ENCODE measurements at regions not wholly inside any gene's neighbourhood (a gene's known extent, or its start where the extent isn't known, plus 50 kb on each side); places are given as distances from the start of the nearest gene placed in this dataset.

DNA sequence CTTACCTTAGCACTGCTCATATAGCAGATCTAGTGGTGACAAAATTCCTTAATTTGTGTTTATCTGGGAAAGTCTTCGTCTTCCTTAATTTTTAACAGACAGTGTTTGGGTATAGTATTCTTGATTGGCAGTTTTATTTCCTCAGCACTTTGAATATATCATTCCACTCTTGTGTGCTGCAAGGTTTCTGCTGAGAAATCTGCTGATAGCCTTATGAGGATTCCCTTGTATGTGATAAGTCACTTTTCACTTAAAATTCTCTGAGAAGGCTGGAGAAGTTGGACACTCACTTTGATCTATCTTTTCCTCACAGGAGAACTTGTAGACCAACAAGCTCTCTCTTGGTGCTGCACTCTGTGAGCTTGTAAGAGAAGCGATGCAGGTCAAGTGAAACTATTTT is 306.1 kb upstream of the RTL1 start:
- TF ChIP-seq, protein P1, sequence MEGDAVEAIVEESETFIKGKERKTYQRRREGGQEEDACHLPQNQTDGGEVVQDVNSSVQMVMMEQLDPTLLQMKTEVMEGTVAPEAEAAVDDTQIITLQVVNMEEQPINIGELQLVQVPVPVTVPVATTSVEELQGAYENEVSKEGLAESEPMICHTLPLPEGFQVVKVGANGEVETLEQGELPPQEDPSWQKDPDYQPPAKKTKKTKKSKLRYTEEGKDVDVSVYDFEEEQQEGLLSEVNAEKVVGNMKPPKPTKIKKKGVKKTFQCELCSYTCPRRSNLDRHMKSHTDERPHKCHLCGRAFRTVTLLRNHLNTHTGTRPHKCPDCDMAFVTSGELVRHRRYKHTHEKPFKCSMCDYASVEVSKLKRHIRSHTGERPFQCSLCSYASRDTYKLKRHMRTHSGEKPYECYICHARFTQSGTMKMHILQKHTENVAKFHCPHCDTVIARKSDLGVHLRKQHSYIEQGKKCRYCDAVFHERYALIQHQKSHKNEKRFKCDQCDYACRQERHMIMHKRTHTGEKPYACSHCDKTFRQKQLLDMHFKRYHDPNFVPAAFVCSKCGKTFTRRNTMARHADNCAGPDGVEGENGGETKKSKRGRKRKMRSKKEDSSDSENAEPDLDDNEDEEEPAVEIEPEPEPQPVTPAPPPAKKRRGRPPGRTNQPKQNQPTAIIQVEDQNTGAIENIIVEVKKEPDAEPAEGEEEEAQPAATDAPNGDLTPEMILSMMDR (IDR thresholded peaks at IDR 0.05), result no peak
- no peak for TF ChIP-seq ZFX (IDR thresholded peaks at IDR 0.05; ENCODE audit: borderline replicate concordance)
- no peak overlapping the region for H3K27ac ChIP-seq

DNA sequence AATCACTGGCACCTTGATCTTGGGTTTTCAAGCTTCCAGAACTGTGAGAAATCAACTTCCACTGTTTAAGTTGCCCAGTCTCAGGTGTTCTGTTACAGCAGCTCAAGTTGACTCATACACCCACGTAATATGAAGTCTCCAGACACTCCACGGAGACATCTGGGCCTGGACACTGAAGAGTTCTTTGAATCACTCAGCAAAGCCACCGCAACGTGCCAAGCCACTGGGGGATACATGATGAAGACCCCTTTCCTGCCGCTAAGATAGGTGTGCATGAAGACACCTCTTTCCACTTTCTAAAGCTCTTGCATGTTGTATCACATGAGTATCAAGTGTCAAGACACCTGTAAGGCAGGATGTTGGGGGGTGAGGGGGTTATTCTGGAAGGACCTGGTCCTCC is 311.7 kb upstream of the RTL1 start:
- H3K27ac ChIP-seq, result no peak overlapping the region
- TF ChIP-seq, protein P1 (IDR thresholded peaks at IDR 0.05), result no peak
- no peak for TF ChIP-seq ZFX (IDR thresholded peaks at IDR 0.05; ENCODE audit: borderline replicate concordance)

DNA sequence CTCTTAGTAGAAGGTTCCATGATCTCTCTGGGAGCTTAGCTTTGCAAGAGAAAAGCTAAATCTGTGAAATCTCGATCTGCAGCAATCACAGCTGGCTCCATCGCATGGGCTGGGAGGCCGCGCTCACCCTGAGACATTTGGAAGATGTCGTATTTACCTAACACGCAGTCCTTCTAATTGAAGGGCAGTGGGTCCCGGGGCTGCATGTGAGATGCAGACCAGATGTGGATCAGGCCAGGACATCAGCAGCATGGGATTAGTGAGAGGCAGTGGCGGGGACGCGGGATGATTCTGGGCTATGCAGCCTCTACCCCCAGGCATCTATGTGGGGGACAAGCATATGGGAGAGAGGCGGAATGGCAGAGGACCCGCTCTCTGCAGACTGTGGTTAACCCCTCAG is 312.4 kb upstream of the RTL1 start:
- H3K27ac ChIP-seq, result no peak overlapping the region
- no peak for TF ChIP-seq ZFX (IDR thresholded peaks at IDR 0.05; ENCODE audit: borderline replicate concordance)
- TF ChIP-seq, protein P1 (IDR thresholded peaks at IDR 0.05), result no peak

DNA sequence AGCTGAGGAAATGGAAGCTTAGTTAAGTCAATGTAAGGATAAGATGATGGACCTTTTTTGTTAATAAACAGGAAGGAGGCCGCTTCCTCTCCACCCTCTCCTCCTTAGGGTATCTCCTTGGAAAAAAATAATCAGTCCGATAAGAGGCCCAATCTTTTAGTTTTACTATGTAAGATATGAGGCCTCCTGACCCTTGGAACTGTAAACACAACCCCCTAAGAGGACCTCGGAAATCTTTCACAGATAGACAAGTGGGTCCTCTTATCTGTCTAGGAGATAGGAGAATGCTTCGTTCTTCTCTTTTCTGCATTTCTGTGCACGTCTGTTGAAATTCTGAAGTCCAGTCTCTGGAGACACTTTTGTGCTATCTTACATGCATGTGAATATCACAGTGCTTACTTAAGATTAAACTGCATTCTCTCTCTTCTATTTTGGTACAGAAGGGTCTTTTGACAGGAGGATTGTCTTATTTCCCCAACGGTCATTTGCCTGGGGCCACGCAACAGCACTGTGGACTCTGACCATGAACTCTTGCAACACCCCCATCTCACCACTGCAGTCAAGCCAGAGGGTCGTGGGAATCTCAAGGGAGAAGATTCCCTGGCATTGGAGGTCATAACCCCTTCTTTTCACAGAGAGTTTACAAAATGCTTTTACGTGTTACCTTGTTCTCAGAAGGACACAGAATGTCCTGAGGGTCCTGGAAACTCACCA is 313.0 kb upstream of the RTL1 start:
- TF ChIP-seq ZFX (IDR thresholded peaks at IDR 0.05; ENCODE audit: borderline replicate concordance), result no peak
- TF ChIP-seq, protein P1 (IDR thresholded peaks at IDR 0.05), result no peak
- H3K27ac ChIP-seq, result no peak overlapping the region

DNA sequence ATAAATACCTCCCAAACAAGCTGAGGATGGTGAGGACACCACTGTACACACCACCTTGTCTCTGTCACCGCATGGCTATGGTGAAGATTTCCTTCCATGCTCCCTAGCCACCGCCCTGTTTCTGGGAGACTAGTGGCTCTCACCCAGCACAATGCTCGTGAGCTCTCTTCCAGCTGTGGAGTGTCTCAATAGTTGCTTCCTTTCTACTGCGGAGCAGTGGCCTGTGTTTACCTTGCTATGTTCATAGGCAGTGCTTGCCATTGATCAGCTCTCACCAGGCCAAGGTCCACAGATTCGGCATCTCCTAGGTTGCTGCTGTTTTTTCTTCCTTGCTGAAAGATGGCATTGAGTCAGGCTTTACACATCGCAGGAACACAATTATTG is 313.6 kb upstream of the RTL1 start:
- TF ChIP-seq, protein P1 (IDR thresholded peaks at IDR 0.05), result no peak
- no peak for TF ChIP-seq ZFX (IDR thresholded peaks at IDR 0.05; ENCODE audit: borderline replicate concordance)
- no peak overlapping the region for H3K27ac ChIP-seq

DNA sequence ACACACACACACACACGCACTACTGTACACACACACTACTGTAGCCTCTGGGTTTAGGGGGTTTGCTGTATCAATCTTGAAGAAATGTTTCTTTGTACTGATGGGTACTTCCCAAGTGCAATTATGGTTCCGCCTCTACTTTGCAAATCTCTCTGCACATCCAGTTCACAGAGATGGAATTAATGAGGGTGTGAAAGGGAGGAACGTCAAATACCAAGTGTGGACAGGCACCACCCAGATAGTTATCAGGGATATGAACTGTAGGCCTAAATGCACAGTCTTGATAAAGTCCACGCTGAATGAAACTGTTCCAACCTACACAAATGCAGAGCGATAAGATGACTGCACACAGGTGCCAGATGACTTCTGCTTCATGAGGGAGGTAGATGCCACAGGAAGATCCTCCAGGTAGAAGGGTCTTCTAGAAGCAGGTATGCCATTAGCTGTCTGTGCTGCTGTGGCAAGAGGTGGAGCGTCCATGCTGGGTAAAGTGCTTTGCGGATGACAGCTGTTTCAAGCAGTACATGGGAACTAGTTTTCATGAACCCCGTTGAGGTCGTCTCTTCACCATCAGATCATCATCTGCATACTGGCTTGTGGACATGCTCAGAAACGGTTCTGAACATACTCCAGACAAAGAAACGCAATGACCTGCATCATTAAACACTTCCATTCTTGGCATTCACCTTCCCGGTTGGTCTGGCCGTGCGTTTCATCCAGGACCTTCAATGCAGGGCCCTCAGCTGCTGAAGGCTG is 314.3 kb upstream of the RTL1 start:
- no peak overlapping the region for H3K27ac ChIP-seq
- no peak for TF ChIP-seq ZFX (IDR thresholded peaks at IDR 0.05; ENCODE audit: borderline replicate concordance)
- TF ChIP-seq, protein P1 (IDR thresholded peaks at IDR 0.05), result no peak

Data from 22Rv1 (cell line).